SJSA1 (cell line): ENCODE measurements at regions not wholly inside any gene's neighbourhood (a gene's known extent, or its start where the extent isn't known, plus 50 kb on each side); places are given as distances from the start of the nearest gene placed in this dataset.

Source experiments
- DNase-seq, 2 experiments: peaks; one replicate each; pipeline ENCODE4 v3.0.0-alpha.2; 2015 to 2020; ENCODE audit warnings: low spot score in 2 of 2, low read depth in 1 of 2
- H3K27ac ChIP-seq: fragments of 250-450 bp; sonication (Bioruptor Pico); 2 replicates; pipeline ENCODE4 v1.5.1; 2020; ENCODE audit warnings: mild to moderate bottlenecking, moderate library complexity
- H3K27me3 ChIP-seq: fragments of 250-450 bp; sonication (Bioruptor Pico); replicated peaks from 2 replicates; pipeline ENCODE4 v1.5.1; 2020; ENCODE audit warnings: mild to moderate bottlenecking, moderate library complexity
- H3K36me3 ChIP-seq: fragments of 250-450 bp; sonication (Bioruptor Pico); 2 replicates; pipeline ENCODE4 v1.5.1; 2020; ENCODE audit warnings: mild to moderate bottlenecking
- H3K4me1 ChIP-seq: fragments of 250-450 bp; sonication (Bioruptor Pico); replicated peaks from 2 replicates; pipeline ENCODE4 v1.6.1; 2021; ENCODE audit warnings: mild to moderate bottlenecking
- H3K4me3 ChIP-seq: fragments of 250-450 bp; sonication (Bioruptor Pico); 2 replicates; pipeline ENCODE4 v1.5.1; 2020; ENCODE audit warnings: mild to moderate bottlenecking
- H3K9me3 ChIP-seq: fragments of 250-450 bp; sonication (Bioruptor Pico); replicated peaks from 2 replicates; pipeline ENCODE4 v1.5.1; 2020; ENCODE audit warnings: mild to moderate bottlenecking

DNA sequence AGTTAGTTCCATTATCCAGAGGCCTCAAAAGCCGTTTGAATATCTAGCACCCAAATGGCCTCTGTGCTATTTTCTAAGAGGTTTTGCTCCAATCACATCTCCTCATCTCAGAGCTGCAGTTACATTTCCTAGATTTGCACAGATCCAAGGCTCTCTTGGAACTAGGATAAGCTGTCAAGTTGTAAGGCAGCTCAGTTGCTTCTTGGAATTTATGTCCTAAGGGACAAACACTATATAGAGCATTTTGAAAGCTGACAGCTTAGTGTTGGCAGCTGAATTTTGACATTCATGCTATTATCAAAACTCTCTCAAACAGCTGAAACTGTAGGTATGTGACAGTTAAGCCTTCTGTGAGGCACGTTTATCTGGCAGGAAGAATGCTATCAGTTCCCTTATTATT, 97.0 kb downstream of the MACIR start:
- Histone ChIP-seq H3K4me3 (no peak overlapping the region), H3K9me3 (no peaks in the 10 kb centered on the region), H3K4me1 (no peaks in the 10 kb centered on the region), H3K36me3 (no peaks in the 10 kb centered on the region), H3K27ac (no peak overlapping the region), H3K27me3 (0 out of 2 replicates have a peak, but pooled peaks cover 3% of the 10 kb centered on the region)
- DNase-seq, result no peak

DNA sequence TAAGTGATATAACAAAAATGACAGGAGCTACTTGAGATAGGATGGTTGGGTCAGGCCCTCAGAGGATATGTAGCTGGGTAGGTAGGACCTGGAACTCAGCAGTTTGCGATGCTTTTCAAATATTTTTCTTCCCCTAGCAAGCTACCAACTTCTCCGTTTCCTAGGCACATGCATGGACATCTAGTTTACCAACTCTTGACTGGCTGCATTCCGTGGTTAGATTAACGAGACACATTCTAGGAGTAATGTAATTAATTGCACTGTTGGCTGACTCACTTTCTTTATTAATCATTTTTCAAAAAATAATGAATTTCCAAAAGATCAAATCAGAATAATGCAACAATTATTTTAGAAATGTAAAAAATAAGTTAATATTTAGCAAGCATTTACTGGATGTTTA, 95.9 kb downstream of the MACIR start:
- Histone ChIP-seq H3K36me3 (no peaks in the 10 kb centered on the region), H3K9me3 (no peaks in the 10 kb centered on the region), H3K4me3 (no peak overlapping the region), H3K4me1 (no peaks in the 10 kb centered on the region), H3K27me3 (0 out of 2 replicates have a peak, but pooled peaks cover 3% of the 10 kb centered on the region), H3K27ac (no peak overlapping the region)
- no peak for DNase-seq

DNA sequence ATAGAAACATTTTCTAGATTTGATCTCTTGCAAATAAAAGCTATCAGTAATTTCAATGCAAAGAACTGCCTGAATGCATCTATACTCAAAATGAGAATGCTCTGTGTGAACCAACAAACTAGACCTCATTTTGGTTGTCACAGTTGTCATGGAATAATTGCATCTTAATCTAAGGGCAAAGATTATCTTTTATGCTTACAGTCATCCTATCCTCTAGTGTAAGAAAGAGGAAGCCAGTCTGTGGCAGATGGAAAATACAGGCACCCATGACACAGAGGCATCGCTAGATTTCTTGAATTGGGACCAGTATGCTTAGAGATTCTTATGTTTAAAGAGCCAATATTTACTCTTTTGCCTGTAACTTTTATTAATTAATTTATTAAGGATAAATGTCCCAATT, 95.0 kb downstream of the MACIR start:
- H3K27ac ChIP-seq, result no peak overlapping the region
- H3K4me1 ChIP-seq, result no peaks in the 10 kb centered on the region
- no peak for DNase-seq

DNA sequence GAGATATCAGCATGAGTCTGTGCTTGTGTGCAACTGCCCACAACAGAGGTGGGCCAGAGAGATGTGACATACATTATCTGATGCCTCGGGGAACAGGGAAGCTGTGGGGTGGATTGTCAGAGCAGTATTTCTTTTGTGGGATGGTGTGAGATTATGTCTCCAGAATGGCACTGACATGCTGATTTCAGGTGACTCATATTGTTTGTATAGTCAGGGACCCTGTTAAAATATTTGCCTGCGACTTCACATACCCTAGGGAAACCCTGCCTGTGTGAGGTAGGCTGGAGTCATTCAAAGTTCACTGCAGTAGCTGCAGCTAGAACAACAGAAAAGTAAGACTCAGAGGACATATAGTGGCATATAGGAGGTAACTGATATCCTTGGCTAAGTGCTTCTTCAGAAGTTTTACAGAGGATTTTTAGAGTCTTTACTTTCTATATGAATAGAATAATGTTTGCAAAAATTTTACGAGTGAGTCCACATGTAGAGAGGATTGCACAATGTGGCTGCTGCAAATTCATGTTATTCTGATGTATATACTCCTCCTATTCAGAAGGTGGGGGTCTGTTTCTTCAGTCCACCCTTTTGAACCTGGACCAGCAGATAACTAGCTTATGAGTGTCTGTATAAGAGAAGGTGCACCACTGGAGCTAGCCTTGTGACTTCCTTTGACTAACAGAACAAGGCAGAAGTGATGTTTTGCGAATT, 89.3 kb downstream of the MACIR start:
- Histone ChIP-seq H3K27me3 (no peaks in the 10 kb centered on the region), H3K4me1 (no peaks in the 10 kb centered on the region), H3K36me3 (no peaks in the 10 kb centered on the region), H3K27ac (no peak overlapping the region), H3K4me3 (no peak overlapping the region), H3K9me3 (no peaks in the 10 kb centered on the region)
- no peak for DNase-seq

More for the DNA sequence above, 95.0 kb downstream of the MACIR start:
- H3K36me3 ChIP-seq, result no peaks in the 10 kb centered on the region
- H3K9me3 ChIP-seq, result no peaks in the 10 kb centered on the region
- H3K4me3 ChIP-seq, result no peak overlapping the region
- 0 out of 2 replicates have a peak, but pooled peaks cover 3% of the 10 kb centered on the region for H3K27me3 ChIP-seq

DNA sequence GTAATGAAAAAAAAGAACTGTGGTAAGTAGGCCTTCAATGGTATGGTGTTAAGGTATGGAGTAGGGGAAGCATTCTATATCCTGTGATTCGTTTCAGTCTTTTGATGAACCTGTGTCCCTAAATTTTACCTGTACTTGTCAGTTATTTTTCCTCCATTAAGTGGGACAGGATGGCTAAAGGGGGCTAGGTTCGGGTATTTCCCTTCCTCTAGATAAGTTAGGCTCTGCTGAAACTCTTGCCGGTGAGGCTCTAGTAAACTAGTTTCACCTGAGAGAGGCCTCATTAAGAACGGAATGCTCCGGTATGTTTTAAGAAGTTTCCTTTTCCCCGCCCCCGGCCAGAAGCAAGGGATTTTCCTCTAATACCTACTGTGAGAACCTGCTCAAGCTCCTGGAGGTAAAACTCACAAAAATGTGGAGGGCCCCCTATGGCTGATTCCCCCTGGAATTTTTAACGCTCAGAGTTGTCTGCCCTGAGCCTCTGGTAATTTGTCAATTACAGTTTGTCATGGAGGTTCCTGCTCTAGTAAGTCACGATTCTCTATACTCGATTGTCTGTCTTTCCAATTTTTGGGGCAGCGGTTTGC, 87.7 kb downstream of the MACIR start:
- Histone ChIP-seq H3K9me3 (no peaks in the 10 kb centered on the region), H3K27me3 (no peaks in the 10 kb centered on the region), H3K27ac (no peak overlapping the region), H3K4me1 (no peaks in the 10 kb centered on the region), H3K4me3 (no peak overlapping the region), H3K36me3 (no peaks in the 10 kb centered on the region)
- no peak for DNase-seq

DNA sequence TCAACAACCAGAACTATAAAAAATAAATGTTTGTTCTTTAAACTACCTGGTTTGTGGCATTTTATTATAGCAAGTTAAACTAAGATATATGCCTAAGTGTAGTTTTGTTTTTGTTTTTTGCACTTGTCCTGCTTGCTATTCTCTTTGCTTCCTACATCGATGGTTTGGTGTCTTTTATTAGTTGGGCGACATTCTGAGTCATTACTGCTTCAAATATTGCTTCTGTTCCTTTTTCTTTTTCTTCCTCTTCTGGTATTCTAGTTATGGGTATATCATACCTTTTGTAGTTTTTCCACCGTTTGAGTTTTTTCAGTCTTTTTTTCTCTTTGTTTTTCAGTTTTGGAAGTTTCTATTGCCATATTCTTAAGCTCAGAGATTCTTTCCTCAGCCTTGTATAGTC, 86.9 kb downstream of the MACIR start:
- no peak for DNase-seq
- H3K4me3 ChIP-seq, result no peak overlapping the region
- no peaks in the 10 kb centered on the region for H3K36me3 ChIP-seq
- no peaks in the 10 kb centered on the region for H3K9me3 ChIP-seq
- H3K27me3 ChIP-seq, result no peaks in the 10 kb centered on the region
- H3K27ac ChIP-seq, result no peak overlapping the region
- no peaks in the 10 kb centered on the region for H3K4me1 ChIP-seq

DNA sequence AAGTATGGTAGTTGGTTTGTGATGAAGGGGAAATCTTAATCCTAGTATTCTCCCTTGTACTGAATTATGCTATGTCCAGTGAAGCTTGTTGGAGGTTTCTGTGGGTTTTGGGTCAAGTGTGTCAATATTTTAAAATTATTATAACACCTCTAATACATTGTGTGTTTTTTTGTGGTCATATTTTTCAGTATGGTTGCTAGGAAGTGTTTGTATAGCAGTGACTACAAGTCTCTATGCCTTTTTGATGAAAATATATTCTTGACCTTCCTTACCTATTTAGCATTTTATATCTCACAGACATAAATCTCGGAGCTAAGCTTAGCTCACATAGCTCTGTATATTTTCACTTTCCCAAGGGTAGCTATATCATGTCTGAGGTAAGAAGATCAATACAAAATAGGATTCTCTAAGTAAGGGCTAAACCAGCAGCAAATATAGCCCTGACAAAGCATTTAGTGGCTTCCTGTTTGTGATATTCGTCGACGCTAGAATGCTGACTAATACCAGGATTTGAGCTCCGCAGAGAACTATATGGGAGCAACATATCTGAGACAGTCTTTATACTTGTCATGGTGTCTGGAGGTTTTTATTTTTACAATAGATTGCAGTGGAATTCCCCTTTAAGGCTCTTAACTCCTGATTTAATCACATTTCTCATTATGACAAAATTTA, 82.3 kb downstream of the MACIR start:
- H3K4me1 ChIP-seq, result no peaks in the 10 kb centered on the region
- no peak overlapping the region for H3K4me3 ChIP-seq
- DNase-seq, result no peak

DNA sequence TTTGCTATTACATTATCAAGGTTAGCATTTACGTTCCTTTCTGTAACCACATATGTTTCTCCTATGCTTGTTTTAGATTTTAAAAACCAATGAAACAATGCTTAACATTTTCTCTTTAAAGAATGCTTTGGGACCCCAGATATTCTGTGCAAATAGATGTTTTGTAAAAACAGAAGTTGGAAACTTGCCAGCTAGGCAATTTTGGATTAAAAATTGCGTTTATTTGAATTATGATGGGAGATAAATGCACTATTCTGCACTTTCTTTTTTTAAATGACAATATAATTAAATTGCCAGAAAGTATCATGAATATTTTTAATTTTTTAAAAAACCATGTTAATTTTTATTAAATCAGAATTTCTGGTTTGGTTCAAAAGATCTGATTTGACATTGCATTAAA, 81.6 kb downstream of the MACIR start:
- no peaks in the 10 kb centered on the region for H3K4me1 ChIP-seq

More for the DNA sequence above, 82.3 kb downstream of the MACIR start:
- H3K27ac ChIP-seq, result no peak overlapping the region
- no peaks in the 10 kb centered on the region for H3K27me3 ChIP-seq
- no peaks in the 10 kb centered on the region for H3K9me3 ChIP-seq
- no peaks in the 10 kb centered on the region for H3K36me3 ChIP-seq

DNA sequence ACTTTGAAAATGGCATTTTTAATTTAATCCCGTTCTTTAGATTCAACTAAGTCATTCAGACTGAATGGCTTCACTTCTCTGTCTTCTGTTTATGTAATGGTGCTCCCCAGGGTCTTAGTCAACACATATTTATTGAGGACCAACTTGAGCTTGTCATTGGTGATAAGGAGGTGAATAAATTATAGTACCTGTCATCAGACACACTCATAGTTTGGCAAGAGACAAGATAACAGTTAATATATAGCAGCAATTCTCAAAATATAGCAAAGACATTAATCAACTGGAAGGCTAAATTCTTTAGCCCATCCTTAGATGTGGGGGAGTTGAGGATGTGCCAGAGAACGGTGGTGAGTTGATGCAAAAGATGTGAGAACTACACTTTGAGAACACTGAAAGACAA, 78.4 kb downstream of the MACIR start:
- Histone ChIP-seq H3K27ac (no peak overlapping the region), H3K27me3 (no peaks in the 10 kb centered on the region), H3K4me3 (no peak overlapping the region), H3K4me1 (no peaks in the 10 kb centered on the region), H3K36me3 (no peaks in the 10 kb centered on the region), H3K9me3 (no peaks in the 10 kb centered on the region)
- no peak for DNase-seq

More for the DNA sequence above, 81.6 kb downstream of the MACIR start:
- Histone ChIP-seq H3K27me3 (no peaks in the 10 kb centered on the region), H3K27ac (no peak overlapping the region), H3K4me3 (no peak overlapping the region), H3K36me3 (no peaks in the 10 kb centered on the region), H3K9me3 (no peaks in the 10 kb centered on the region)
- no peak for DNase-seq

DNA sequence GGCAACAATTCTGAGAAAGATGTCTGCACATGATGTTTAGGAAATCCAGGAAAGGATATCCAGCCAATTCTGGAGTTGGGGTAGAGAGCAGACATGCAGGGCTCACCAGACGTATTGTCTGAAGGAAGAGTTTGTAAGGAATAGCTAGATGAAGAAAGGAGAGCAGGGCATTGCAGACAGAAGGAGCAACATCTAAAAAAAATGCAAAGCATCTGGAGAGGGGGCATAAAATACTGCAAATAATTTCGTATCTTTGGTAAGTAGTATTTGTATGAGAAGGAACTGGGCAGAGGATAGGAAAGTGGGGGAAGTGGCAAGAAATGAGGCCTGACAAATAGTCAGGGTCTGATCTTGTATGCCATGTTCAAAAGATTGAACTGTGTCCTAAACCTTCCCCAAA, 74.8 kb downstream of the MACIR start:
- no peaks in the 10 kb centered on the region for H3K9me3 ChIP-seq
- H3K4me1 ChIP-seq, result no peaks in the 10 kb centered on the region
- H3K4me3 ChIP-seq, result no peak overlapping the region
- no peaks in the 10 kb centered on the region for H3K27me3 ChIP-seq
- H3K27ac ChIP-seq, result no peak overlapping the region
- no peak for DNase-seq
- H3K36me3 ChIP-seq, result no peaks in the 10 kb centered on the region

DNA sequence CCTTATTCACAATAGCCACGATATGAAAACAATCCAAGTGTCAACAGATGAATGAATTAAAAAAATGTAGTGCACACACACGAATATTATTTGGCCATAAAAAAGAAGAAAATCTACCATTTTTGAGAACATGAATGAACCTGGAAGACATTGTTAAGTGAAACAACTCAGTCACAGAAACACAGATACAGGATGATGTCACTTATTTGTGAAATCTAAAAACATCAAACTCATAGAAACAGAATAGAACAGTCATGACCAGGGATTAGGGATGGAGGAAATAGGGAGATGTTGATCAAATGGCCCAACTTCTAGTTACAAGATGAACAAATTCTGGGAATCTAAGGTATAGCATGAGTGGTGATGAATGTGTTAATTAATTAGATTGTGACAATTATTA, 72.3 kb downstream of the MACIR start:
- no peaks in the 10 kb centered on the region for H3K27me3 ChIP-seq
- no peaks in the 10 kb centered on the region for H3K9me3 ChIP-seq
- no peak overlapping the region for H3K27ac ChIP-seq

More for the DNA sequence above, 72.3 kb downstream of the MACIR start:
- H3K4me1 ChIP-seq, result no peaks in the 10 kb centered on the region
- no peak for DNase-seq
- H3K4me3 ChIP-seq, result no peak overlapping the region
- H3K36me3 ChIP-seq, result no peaks in the 10 kb centered on the region
